Activated B cell treated with CpG ODN at 0.5 μM for 24 hours (primary cell): ENCODE measurements at regions not wholly inside any gene's neighbourhood (a gene's known extent, or its start where the extent isn't known, plus 50 kb on each side); places are given as distances from the start of the nearest gene placed in this dataset.
A peak's percentile ranks its signal among the peaks of the same experiment; 100 is the strongest.

Source experiments
- ATAC-seq: fragments of 200-7000 bp; cut with Tn5 transposase; one replicate; pipeline ENCODE4 v1.10.0; 2021; ENCODE audit warnings: low read depth, mild to moderate bottlenecking, moderate library complexity
- CTCF ChIA-PET: fragments of 350-600 bp; sonication (Branson Sonifier 250); formaldehyde crosslinking; loops from one replicate; lab custom pipeline; 2021; ENCODE audit warnings: antibody characterized with exemption; lab: Charles Lee
- POLR2A ChIA-PET: fragments of 350-600 bp; sonication (Branson Sonifier 250); formaldehyde crosslinking; loops from one replicate; lab custom pipeline; 2021; ENCODE audit warnings: antibody characterized with exemption; lab: Charles Lee
- DNase-seq: peaks from one replicate; pipeline ENCODE4 v3.0.0; 2022
- H3K27ac Mint-ChIP-seq: one replicate; pipeline ENCODE4 v1.8.0; 2020; ENCODE audit warnings: mixed read lengths
- H3K27me3 Mint-ChIP-seq: one replicate; pipeline ENCODE4 v1.8.0; 2021; ENCODE audit warnings: mixed read lengths
- H3K36me3 Mint-ChIP-seq: one replicate; pipeline ENCODE4 v1.8.0; 2021; ENCODE audit warnings: low read depth, mixed read lengths
- H3K4me1 Mint-ChIP-seq: one replicate; pipeline ENCODE4 v1.8.0; 2021; ENCODE audit warnings: mixed read lengths
- H3K4me3 Mint-ChIP-seq: one replicate; pipeline ENCODE4 v1.8.0; 2020; ENCODE audit warnings: mild to moderate bottlenecking, mixed read lengths
- H3K9me3 Mint-ChIP-seq: one replicate; pipeline ENCODE4 v1.8.0; 2020; ENCODE audit warnings: mixed read lengths
- intact Hi-C: fragments of 100-400 bp; cut with micrococcal nuclease; formaldehyde crosslinking; loops from one replicate; pipeline ENCODE4 v1.15.1; 2024
- TF ChIP-seq, protein P1 (sequence below): fragments of 200-600 bp; IDR thresholded peaks from one replicate; pipeline ENCODE4 v1.8.0; 2022; ENCODE audit warnings: antibody characterized with exemption, mild to moderate bottlenecking

DNA sequence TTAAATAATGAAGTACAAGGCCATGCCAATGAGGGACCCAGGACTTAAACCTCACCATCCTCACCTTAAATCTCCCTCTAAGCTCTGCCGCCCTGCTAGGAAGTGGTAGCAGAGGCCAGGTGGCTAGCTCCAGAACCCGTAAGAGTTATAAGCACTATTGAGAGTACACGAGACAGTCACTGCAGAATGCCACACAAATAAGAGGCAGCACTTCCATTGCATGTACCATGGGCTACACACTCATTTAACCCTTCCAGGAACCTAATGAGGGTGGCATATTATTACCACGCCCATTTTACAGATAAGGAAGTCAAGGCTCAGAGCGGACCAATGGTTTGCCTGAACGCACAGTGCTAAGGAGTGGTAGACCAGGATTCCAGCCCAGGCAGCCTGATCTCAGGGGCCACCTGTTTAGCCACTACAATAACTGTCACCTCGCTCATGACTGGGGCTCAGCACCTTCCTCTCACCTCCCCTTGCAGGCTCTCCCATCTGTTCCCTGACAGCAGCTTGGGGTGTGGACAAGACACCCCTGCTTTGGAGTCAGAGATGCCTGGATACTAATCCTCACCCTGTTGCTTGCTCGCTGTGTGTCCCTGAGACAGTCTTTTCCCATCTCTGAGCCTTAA, 54.8 kb upstream of the ID3 start:
- no peaks in the 10 kb centered on the region for H3K36me3 Mint-ChIP-seq
- H3K4me1 Mint-ChIP-seq, result peaks cover 87% of the 10 kb centered on the region
- ChIA-PET POLR2A (interaction anchor here (1.0 to 6.8 kb wide), 12 partner anchors 8 to 78 kb away, joined by 3 to 110 read pairs (median 10); partner anchors contain the start of genes ID3 and RPL11), CTCF (interaction anchor here (1.3 to 2.9 kb wide), 6 partner anchors 10 to 55 kb away, joined by 3 to 18 read pairs (median 6); partner anchors contain the start of gene ID3)
- no peaks in the 10 kb centered on the region for H3K9me3 Mint-ChIP-seq
- no peak for DNase-seq
- intact Hi-C loops, result no loop called here
- ATAC-seq, result peak; percentile 16
- peak overlapping the region; percentile 92 for H3K27ac Mint-ChIP-seq
- TF ChIP-seq, protein P1, sequence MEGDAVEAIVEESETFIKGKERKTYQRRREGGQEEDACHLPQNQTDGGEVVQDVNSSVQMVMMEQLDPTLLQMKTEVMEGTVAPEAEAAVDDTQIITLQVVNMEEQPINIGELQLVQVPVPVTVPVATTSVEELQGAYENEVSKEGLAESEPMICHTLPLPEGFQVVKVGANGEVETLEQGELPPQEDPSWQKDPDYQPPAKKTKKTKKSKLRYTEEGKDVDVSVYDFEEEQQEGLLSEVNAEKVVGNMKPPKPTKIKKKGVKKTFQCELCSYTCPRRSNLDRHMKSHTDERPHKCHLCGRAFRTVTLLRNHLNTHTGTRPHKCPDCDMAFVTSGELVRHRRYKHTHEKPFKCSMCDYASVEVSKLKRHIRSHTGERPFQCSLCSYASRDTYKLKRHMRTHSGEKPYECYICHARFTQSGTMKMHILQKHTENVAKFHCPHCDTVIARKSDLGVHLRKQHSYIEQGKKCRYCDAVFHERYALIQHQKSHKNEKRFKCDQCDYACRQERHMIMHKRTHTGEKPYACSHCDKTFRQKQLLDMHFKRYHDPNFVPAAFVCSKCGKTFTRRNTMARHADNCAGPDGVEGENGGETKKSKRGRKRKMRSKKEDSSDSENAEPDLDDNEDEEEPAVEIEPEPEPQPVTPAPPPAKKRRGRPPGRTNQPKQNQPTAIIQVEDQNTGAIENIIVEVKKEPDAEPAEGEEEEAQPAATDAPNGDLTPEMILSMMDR, result no peak
- peak overlapping the region; percentile 28 for H3K4me3 Mint-ChIP-seq
- H3K27me3 Mint-ChIP-seq, result no peaks in the 10 kb centered on the region

DNA sequence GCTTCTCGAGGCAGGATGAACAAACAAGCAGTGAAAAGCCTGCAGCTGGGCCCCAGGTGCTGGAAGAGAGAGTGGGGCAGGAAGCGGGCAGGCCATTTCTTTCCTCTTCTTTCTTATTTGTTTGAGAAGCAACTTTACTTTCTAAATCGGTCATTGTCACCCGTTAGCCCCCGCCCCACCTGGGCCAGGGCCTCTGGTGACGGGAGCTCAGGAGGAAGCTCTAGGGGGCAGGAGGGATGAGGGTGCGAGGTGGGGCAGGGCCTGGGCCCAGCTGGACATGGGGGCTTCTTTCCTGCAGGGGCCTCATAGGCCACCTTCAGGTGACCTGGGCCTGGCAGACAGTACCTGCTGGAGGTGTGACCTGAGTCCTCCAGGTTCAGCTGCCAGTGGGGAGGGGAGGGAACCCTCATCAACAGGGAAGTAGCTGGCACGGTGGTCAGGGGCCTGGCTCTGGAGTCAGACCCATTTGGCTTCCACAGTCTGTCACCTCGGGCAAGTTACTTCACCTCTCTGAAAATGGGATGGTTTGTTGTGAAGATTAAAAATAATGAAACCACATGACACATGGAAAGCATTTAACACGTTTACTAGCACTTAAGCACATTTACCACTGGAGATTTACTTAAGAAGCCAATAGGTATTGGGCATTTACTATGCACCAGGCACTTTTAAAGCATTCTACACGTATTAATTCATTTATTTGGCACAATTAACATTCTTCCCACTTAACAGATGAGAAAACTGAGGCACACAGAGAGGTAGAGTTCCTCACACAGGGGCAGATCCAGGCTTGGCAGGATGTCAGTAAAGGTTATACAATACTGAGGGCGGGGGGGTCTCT, 54.1 kb upstream of the ID3 start:
- ATAC-seq, result peak; percentile 38
- H3K27ac Mint-ChIP-seq, result peak overlapping the region; percentile 92
- no peaks in the 10 kb centered on the region for H3K27me3 Mint-ChIP-seq
- H3K9me3 Mint-ChIP-seq, result no peaks in the 10 kb centered on the region
- peak; percentile 44 for DNase-seq
- intact Hi-C loops, result no loop called here
- peaks cover 85% of the 10 kb centered on the region for H3K4me1 Mint-ChIP-seq
- CTCF ChIA-PET, result interaction anchor here (0.9 to 2.9 kb wide), 9 partner anchors 8 to 58 kb away, joined by 3 to 18 read pairs (median 4); partner anchors contain the start of gene ID3
- no peak overlapping the region for H3K4me3 Mint-ChIP-seq
- TF ChIP-seq, protein P1, result no peak
- H3K36me3 Mint-ChIP-seq, result no peaks in the 10 kb centered on the region
- POLR2A ChIA-PET, result interaction anchor here (0.5 to 6.8 kb wide), 21 partner anchors 9 to 345 kb away, joined by 3 to 110 read pairs (median 8); partner anchors contain the start of genes ID3 and RPL11

DNA sequence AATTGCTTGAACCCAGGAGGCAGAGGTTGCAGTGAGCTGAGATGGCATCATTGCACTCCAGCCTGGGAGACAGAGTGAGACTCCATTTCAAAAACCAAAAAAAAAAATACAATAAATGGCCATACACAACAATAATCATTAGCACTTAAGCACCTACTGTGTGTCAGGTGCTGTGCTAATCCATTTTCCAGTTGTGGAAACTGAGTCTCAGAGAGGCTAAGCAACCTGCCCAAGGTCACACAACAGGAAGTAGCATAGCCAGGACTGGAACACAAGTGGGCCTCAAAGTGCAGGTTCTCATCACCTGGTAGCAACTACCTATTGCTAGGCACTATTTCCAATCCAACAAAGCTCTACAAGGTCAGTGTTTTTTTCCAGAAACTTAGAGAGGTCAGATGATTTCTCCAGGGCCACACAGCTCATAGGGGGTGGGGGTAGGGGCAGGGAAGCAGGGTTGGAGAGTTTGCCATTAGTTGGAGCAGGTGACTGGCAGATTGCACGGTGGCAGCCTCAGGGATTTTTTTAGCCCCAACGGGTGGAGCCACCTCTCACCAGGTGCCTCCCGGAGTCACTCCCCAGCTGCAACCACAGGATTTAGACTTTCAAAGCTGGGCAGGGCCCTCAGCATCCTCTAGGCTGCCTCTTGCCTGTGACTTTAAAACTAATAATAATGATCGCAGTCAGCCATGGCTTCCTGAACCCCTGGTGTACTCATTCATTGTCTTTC, 52.5 kb upstream of the ID3 start:
- H3K27me3 Mint-ChIP-seq, result no peaks in the 10 kb centered on the region
- ChIA-PET CTCF (interaction anchor here (0.7 to 2.9 kb wide), 7 partner anchors 9 to 54 kb away, joined by 3 to 18 read pairs (median 5); no protein-coding TSS in a partner anchor), POLR2A (interaction anchor here (0.6 to 6.8 kb wide), 23 partner anchors 9 to 1837 kb away, joined by 3 to 110 read pairs (median 6); partner anchors contain the start of genes ID3 and RPL11)
- DNase-seq (no peak), ATAC-seq (peak; percentile 63)
- H3K27ac Mint-ChIP-seq, result peak overlapping the region; percentile 92
- H3K9me3 Mint-ChIP-seq, result no peaks in the 10 kb centered on the region
- H3K4me3 Mint-ChIP-seq, result peak overlapping the region; percentile 16
- TF ChIP-seq, protein P1, result no peak
- no peaks in the 10 kb centered on the region for H3K36me3 Mint-ChIP-seq
- intact Hi-C loops, result loop anchor here (1.0 kb wide), 2 partner anchors 34 to 52 kb away; partner anchors contain the start of gene ID3
- peaks cover 84% of the 10 kb centered on the region for H3K4me1 Mint-ChIP-seq

DNA sequence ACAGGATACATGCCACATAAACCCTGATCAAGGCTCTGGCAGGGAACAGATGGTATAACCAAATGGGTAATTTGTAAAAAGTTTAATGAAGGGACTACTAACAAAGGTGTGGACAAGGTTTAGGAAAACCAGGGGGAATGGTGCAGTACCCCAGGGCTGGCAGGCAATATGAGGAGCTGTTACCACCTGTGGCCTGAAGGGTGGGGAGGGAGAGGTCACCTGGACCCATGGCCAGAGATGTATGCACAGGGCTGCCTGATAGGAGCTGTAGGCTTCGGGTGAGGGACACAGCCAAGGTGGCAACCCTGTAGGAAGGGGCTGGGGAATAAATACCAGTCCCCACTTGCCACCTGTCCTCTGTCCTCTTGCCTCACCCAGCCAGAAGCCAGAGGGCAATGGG, 51.4 kb upstream of the ID3 start:
- TF ChIP-seq, protein P1, result no peak
- peaks cover 79% of the 10 kb centered on the region for H3K4me1 Mint-ChIP-seq
- no peaks in the 10 kb centered on the region for H3K9me3 Mint-ChIP-seq
- H3K27me3 Mint-ChIP-seq, result no peaks in the 10 kb centered on the region
- H3K27ac Mint-ChIP-seq, result peak overlapping the region; percentile 92
- DNase-seq, result no peak
- ATAC-seq, result no peak
- CTCF ChIA-PET, result interaction anchor here (1.6 to 1.9 kb wide), 2 partner anchors 27 to 66 kb away, joined by 4 to 7 read pairs; no protein-coding TSS in a partner anchor
- POLR2A ChIA-PET, result interaction anchor here (0.6 to 6.8 kb wide), 5 partner anchors 11 to 579 kb away, joined by 4 to 110 read pairs (median 8); partner anchors contain the start of gene ID3
- no peaks in the 10 kb centered on the region for H3K36me3 Mint-ChIP-seq
- H3K4me3 Mint-ChIP-seq, result no peak overlapping the region
- intact Hi-C loops, result no loop called here
